AG08396 (cell line): ENCODE measurements at regions not wholly inside any gene's neighbourhood (a gene's known extent, or its start where the extent isn't known, plus 50 kb on each side); places are given as distances from the start of the nearest gene placed in this dataset.

Experiments used
- DNase-seq: peaks from one replicate; pipeline ENCODE4 v3.0.0; 2012; ENCODE audit warnings: low spot score, mixed read lengths

- no peak for DNase-seq
Observed at GRCh38 chr4:125440814-125441213, 126.1 kb downstream of the FAT4 start.

- DNase-seq = no peak
Observed at GRCh38 chr4:125444166-125444565, 129.4 kb downstream of the FAT4 start.

GRCh38 chr4:125445525-125445924, 130.8 kb downstream of the FAT4 start:
- no peak for DNase-seq

GRCh38 chr4:125447551-125448290, 133.0 kb downstream of the FAT4 start:
- DNase-seq = no peak

GRCh38 chr4:125456075-125456474, 141.3 kb downstream of the FAT4 start:
- no peak for DNase-seq

GRCh38 chr4:125459531-125459930, 144.8 kb downstream of the FAT4 start:
- DNase-seq = no peak

GRCh38 chr4:125461676-125462363, 147.1 kb downstream of the FAT4 start:
- DNase-seq = no peak

- DNase-seq = no peak
Observed at GRCh38 chr4:125464146-125464545, 149.4 kb downstream of the FAT4 start.

- no peak for DNase-seq
Observed at GRCh38 chr4:125481334-125482045, 166.7 kb downstream of the FAT4 start.

- no peak for DNase-seq
Observed at GRCh38 chr4:125482822-125483221, 168.1 kb downstream of the FAT4 start.

- no peak for DNase-seq
Observed at GRCh38 chr4:125483278-125483677, 168.5 kb downstream of the FAT4 start.

GRCh38 chr4:125484912-125485311, 170.2 kb downstream of the FAT4 start:
- DNase-seq = no peak

GRCh38 chr4:125486351-125486750, 171.6 kb downstream of the FAT4 start:
- no peak for DNase-seq

GRCh38 chr4:125489952-125490690, 175.4 kb downstream of the FAT4 start:
- no peak for DNase-seq

GRCh38 chr4:125492957-125493356, 178.2 kb downstream of the FAT4 start:
- no peak for DNase-seq

- DNase-seq = no peak
Observed at GRCh38 chr4:125497861-125498260, 183.1 kb downstream of the FAT4 start.

GRCh38 chr4:125498981-125499380, 184.2 kb downstream of the FAT4 start:
- no peak for DNase-seq

- no peak for DNase-seq
Observed at GRCh38 chr4:125501090-125501489, 186.3 kb downstream of the FAT4 start.

GRCh38 chr4:125501568-125501967, 186.8 kb downstream of the FAT4 start:
- DNase-seq = no peak

GRCh38 chr4:125505621-125506020, 190.9 kb downstream of the FAT4 start:
- no peak for DNase-seq

GRCh38 chr4:125507141-125507540, 192.4 kb downstream of the FAT4 start:
- no peak for DNase-seq

- DNase-seq = no peak
Observed at GRCh38 chr4:125511715-125512114, 197.0 kb downstream of the FAT4 start.
